PC-9 (cell line): ENCODE measurements at regions not wholly inside any gene's neighbourhood (a gene's known extent, or its start where the extent isn't known, plus 50 kb on each side); places are given as distances from the start of the nearest gene placed in this dataset.

Source experiments
- CTCF ChIP-seq: fragments of 200-600 bp; sonication (generic); conservative IDR thresholded peaks from 2 replicates; pipeline ENCODE4 v1.6.1; 2017; ENCODE audit warnings: mixed run types, antibody characterized with exemption, mild to moderate bottlenecking, moderate library complexity
- EZH2 ChIP-seq: fragments of 200-600 bp; sonication (generic); IDR thresholded peaks from 2 replicates; pipeline ENCODE4 v1.8.0; 2017; ENCODE audit warnings: antibody characterized with exemption, low read depth

GRCh38 chr3:27535809-27536392 is 51.7 kb upstream of the SLC4A7 start:
- TF ChIP-seq CTCF (no peak), EZH2 (no peak)
